ENCODE measurements at regions not wholly inside any gene's neighbourhood (a gene's known extent, or its start where the extent isn't known, plus 50 kb on each side); places are given as distances from the start of the nearest gene placed in this dataset.

DNA sequence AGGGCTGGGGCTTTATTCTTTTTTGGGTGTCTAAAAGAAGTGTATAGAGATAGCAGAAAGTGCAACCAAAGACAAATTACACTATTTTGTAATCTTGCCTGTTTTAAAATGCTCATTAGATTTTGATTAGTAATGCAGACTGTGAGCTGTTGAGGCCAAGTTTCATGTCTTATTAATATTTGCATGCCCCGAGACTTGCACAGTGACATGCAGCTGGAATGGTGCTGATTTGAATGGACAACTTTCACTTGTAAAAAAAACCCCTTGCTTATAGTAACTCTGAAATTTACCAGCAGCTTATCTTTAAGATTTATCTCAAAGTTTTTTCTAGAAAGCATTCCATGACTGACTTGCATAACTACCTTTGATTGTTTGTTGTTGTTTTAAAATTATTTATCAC is 835.1 kb upstream of the IGFBP7 start:
- TF ChIP-seq, protein P1, sequence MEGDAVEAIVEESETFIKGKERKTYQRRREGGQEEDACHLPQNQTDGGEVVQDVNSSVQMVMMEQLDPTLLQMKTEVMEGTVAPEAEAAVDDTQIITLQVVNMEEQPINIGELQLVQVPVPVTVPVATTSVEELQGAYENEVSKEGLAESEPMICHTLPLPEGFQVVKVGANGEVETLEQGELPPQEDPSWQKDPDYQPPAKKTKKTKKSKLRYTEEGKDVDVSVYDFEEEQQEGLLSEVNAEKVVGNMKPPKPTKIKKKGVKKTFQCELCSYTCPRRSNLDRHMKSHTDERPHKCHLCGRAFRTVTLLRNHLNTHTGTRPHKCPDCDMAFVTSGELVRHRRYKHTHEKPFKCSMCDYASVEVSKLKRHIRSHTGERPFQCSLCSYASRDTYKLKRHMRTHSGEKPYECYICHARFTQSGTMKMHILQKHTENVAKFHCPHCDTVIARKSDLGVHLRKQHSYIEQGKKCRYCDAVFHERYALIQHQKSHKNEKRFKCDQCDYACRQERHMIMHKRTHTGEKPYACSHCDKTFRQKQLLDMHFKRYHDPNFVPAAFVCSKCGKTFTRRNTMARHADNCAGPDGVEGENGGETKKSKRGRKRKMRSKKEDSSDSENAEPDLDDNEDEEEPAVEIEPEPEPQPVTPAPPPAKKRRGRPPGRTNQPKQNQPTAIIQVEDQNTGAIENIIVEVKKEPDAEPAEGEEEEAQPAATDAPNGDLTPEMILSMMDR (tag by site-specific recombination; IDR thresholded peaks at IDR 0.05) = no peak
- no peak for TF ChIP-seq ZNF24 (tag by site-specific recombination; IDR thresholded peaks at IDR 0.05)
- TF ChIP-seq, protein P2, sequence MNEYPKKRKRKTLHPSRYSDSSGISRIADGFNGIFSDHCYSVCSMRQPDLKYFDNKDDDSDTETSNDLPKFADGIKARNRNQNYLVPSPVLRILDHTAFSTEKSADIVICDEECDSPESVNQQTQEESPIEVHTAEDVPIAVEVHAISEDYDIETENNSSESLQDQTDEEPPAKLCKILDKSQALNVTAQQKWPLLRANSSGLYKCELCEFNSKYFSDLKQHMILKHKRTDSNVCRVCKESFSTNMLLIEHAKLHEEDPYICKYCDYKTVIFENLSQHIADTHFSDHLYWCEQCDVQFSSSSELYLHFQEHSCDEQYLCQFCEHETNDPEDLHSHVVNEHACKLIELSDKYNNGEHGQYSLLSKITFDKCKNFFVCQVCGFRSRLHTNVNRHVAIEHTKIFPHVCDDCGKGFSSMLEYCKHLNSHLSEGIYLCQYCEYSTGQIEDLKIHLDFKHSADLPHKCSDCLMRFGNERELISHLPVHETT (tag by site-specific recombination; IDR thresholded peaks at IDR 0.05) = no peak
